ENCODE measurements at regions not wholly inside any gene's neighbourhood (a gene's known extent, or its start where the extent isn't known, plus 50 kb on each side); places are given as distances from the start of the nearest gene placed in this dataset.

DNA sequence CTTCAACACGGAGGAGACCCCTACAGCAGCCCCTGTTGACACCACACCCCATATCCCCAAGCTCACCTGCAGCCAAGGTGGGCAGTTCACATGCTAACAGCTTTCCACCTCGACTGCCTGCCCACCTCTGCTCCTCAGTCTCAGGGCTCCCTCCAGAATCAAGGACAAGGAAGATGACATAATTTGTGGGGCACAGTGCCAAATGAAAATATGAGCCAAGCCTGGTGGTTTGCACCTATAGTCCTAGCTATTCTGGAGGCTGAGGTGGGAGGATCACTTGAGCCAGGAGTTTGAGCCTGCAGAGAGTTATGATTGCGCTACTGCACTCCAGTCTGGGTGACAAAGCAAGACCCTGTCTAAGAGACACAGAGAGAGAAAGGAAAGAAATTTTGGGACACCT lies 516.3 kb downstream of the BCOR start:
- TF ChIP-seq CTCF (IDR thresholded peaks at IDR 0.05), result no peak
- TF ChIP-seq POLR2A (IDR thresholded peaks at IDR 0.05), result no peak
- no peak for TF ChIP-seq EP300 (IDR thresholded peaks at IDR 0.05)
